HG02852 (cell line): ENCODE measurements at regions not wholly inside any gene's neighbourhood (a gene's known extent, or its start where the extent isn't known, plus 50 kb on each side); places are given as distances from the start of the nearest gene placed in this dataset.
A peak's percentile ranks its signal among the peaks of the same experiment; 100 is the strongest.

Experiments
- ATAC-seq: cut with Tn5 transposase; IDR thresholded peaks from one replicate; pipeline ENCODE4 v1.9.1; 2021; ENCODE audit warnings: mild to moderate bottlenecking, moderate library complexity; ENCODE audit not compliant: unreplicated experiment

DNA sequence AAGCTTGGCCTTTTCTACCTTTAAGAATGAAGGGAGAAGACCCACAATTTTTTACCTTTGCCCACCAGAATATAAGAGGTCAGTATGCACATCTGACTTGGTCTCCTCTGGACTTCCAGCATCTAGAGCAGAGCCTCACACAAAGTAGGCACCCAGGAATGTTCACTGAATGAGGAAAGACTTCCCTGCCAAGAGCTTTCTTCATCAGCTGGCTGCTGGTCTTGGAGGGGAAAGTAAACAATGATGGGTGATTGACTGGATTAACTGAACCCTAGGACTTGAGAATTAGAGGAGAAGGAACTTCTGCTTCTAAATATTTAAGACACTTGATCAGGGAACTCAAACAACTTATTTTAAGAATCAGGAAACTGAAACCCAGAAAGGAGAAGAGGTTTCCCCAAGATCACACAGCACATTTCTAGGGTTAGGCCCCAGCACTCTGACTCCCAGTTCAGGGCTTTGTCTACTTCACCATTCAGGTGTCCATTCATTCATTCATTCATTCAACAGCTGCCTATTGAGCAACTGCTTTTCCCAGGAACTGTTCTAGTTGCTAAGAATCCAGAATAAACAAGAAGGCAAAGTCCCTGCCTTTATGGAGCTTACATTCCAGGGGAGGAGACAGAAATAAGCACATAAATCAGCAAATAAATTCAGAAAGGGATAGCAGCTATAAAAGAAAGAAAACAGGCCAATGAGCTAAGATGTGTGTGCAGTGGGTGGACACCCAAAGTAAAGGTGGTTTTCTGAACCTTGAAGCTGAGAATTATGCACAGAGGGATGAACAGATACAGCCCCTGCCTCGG lies 216.9 kb upstream of the LRFN2 start:
- ATAC-seq = no peak

DNA sequence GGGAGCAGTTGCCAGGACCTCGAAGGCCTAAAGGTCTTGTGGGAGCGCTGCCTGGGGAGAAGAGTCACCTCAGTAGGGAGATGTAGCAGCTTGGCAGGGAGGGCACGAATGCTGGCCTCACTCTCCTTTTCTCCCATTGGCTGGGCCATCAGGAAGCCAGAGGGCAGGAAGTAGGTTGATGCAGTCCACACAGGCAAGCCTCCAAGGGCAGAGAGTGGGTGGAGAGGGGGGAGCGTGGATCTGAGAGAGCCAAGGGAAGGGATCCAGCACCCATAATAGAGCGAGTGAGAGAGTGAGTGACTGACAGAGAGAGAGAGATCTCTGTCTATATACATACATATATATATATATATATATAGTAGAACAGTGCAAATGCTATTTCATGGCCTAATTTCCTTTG lies 215.3 kb upstream of the LRFN2 start:
- ATAC-seq = no peak

DNA sequence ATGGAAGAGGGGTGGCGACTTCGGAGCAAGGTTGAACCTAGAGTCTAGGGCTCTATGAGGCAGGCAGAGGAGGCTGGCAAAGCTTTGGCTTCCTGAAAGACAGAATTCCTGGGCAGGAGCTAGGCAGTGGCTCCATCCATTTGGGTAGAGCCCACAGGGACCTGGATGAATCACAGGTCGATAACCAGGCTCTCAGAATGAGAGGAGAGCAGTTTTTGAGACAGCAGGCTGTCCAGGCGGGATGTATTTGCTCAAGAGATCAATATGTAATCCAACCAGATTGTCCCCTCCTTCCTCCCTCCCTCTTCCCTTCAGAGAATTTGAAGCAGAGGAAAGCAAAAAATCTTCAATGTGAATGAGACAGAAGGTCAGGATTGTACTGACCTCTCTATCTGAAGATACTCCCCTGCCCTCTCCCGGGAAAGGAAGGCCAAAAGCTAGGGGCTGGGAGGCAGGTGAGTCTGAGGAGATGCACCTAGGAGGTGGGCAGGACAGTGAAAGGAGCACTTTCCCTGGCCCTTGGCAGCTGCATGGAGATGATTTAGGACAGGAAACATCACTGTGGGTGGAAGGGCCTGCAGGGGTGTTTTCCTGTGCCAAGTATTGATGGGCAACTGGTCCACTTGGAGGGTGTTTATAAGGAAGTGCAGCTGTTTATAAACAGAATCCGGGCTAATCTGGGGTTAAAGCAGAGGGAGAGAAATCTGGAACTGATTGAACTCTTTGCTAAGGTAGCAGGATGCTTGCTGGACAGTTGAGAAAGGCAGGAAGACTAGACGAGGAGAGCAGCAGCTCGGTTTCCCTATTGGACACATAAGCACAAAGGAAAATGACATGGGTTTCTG lies 212.4 kb upstream of the LRFN2 start:
- no peak for ATAC-seq

DNA sequence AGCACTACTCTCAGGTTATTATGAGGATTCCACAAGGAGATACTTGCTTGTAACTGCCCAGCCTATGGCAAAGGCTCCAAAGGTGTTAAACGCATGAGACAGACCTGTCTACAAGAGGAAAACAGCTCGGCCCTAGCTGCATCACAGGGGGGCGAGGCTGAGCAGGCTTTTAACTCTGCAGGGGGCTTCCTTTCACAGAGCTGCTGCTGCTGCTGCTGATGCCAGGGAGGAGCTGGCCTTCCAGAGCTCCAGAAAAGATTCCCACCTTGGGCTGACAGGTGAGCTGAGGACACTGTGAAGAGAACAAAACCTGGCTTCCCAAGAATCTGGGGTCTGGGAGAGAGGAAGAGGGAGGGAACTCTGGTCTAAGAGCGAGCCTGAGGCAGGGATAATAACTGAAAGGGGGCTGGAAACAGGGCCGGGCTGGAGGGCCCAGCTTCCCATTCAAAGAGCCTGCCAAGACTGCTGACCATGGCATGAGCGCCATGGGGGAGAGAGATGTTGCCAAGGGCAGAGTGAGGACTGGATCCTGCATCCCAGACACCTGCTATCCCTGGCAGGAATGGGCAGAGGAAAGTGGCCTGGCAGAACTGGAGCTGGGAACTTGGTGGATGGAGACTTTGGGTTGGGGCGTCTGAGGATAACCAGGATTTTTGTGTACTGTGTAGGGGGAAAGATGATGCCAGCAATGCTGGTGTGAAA lies 211.1 kb upstream of the LRFN2 start:
- no peak for ATAC-seq

DNA sequence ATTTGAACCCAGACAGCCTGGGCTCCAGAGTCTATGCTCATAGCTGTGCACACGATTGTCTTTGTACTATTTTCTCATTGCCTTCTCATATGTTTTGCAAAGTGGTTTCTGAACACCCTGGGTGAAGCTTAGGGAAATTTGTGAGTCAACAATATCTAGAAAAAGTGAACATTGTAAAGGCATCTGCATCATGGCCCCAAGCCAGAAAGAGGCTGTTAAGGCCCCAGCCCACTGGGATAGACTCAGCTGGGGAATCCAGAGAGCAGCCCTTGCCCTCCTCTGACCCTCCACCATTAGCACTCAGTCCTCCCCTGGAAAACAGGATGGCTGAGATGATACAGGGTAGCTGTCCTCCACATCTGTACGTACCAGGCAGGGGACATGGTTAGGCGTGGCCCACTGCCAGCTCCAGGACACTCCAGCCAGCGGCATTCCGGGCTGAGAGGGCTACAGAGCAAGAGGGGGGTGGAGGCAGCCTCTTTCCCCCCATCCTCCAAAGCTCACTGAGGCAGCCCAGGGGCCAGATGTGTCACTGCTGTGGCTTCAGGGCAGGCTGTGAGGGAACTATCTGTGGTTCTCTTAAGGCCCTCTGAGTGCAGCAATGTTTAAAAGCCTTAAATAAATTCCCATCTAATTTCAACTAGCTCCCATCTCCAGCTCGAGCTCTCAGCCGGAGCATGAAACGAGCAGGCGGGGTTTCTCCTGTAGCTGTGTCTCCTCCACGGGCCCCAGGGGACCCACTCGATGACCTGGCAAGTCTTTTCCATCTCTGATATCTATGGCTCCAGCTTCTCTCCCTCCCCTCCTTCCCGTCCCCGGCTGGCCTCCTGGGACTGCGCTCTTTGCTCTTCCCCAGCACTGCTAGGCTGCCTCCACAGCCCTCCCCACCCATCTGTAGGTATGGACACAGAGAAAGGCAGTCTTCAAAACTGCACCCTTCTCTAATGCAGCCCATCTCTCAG lies 209.4 kb upstream of the LRFN2 start:
- no peak for ATAC-seq

DNA sequence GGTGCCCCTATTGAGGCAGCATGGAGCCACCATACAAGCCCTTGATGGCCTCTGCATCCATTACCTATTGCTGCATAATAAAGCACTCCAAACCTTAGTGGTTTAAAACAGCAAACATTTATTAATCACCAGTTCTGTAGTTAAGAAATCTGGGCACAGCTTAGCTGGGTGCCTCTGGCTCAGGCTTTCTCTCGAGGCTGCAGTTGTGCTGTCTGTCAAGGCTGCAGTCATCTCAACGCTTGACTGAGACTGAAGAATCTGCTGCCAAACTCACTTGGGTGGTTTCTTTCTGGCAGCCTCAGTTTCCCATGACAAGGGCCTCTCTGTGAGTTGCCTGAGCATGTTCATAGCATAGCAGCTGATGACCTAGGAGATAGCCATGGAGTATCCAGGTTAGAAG lies 207.4 kb upstream of the LRFN2 start:
- ATAC-seq = no peak

DNA sequence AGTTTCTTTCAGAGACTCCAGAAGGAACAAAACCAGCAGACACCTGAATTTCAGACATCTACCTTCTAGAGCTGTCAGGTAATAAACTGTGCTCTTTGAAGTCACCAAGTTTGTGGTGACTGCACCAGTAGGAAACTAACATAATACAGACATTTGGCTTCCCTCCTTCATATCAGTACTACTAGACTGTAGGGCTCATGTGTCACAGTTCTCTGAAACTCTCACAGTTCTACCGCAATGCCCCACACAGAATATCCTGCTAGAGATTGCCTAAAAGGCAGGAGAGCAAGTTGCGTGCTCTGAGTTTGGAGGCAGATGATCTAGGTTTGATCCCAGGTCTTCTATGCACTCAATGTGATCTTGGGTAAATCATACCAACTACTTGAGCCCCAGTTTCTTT lies 205.0 kb upstream of the LRFN2 start:
- ATAC-seq = no peak

- no peak for ATAC-seq
These were observed 203.8 kb upstream of the LRFN2 start for GRCh38 chr6:40791004-40791403.

- ATAC-seq = peak; percentile 45
These were observed 201.8 kb upstream of the LRFN2 start for GRCh38 chr6:40788661-40789655.

GRCh38 chr6:40782355-40782754 lies 195.2 kb upstream of the LRFN2 start:
- no peak for ATAC-seq

GRCh38 chr6:40780637-40781036 lies 193.5 kb upstream of the LRFN2 start:
- ATAC-seq = no peak

GRCh38 chr6:40779409-40779808 lies 192.2 kb upstream of the LRFN2 start:
- no peak for ATAC-seq

GRCh38 chr6:40778918-40779317 lies 191.8 kb upstream of the LRFN2 start:
- no peak for ATAC-seq

- ATAC-seq = no peak
These were observed 191.0 kb upstream of the LRFN2 start for GRCh38 chr6:40778196-40778595.

DNA sequence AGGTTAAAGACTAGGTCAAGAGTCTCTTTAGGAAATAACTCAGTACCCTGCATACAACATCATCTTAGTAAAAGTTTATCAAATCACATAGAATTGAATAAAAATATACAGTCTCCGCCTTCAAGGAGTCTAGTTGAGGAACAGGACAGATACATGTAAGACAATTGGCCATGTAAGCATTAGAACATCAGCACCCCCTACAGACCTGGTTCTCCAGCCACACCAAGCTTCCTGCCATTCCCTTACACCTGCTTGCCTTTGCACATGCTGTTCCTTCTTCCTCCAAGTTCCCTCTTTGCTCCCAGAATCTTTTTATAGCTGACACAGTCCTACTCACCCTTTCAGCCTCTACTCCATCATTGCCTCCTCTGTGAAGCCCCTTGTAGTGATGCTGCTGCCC lies 187.8 kb upstream of the LRFN2 start:
- ATAC-seq = no peak

DNA sequence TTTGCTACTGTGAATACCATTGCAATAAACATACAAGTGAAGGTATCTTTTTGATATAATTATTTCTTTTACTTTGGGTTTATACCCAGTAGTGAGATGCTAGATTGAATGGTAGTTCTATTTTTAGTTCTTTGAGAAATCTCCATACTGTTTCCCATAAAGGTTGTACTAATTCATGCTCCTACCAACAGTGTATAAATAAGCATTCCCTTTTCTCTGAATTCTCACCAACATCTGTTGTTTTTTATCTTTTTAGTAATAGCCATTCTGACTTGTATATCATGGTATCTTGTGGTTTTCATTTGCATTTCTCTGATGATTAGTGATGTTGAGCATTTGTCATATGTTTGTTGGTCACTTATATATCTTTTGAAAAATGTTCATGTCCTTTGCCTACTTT lies 183.6 kb upstream of the LRFN2 start:
- no peak for ATAC-seq

GRCh38 chr6:40764726-40765125 lies 177.6 kb upstream of the LRFN2 start:
- no peak for ATAC-seq

- no peak for ATAC-seq
These were observed 175.8 kb upstream of the LRFN2 start for GRCh38 chr6:40762981-40763380.

GRCh38 chr6:40760887-40761286 lies 173.7 kb upstream of the LRFN2 start:
- ATAC-seq = no peak
